ENCODE measurements at regions not wholly inside any gene's neighbourhood (a gene's known extent, or its start where the extent isn't known, plus 50 kb on each side); places are given as distances from the start of the nearest gene placed in this dataset.

DNA sequence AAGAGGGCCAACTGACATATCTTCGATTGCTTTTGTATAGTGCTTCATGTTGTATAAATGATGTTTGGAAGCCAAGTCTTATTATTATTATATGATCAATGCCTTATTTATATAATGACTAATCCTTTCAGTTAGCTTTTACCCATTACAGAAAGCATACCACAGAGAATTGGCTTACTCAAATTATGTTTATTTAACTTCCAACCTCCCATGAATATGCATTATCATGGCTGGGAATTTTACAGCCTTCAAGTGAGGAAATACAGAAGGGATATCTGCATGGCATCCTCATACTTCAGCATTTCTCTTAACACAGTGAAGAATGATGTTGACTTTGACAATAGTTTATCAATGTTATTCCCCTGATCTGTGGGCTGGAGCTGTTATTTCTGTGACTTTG, 225.9 kb upstream of the GAP43 start:
- intact Hi-C loops (cut with DNase I), result no loop called here
- no peak overlapping the region for H3K4me3 ChIP-seq
- DNase-seq (no peak), ATAC-seq (no peak)
- H3K36me3 ChIP-seq (replicated peaks in 1 of 2; ENCODE audit: insufficient read depth in 1 of 2, low read depth in 2 of 2), result no peaks in the 10 kb centered on the region
- WGBS, 2 donors, result 63 to 69% methylated on average over 1 of the region's 1 CpG
- TF ChIP-seq POLR2A (IDR thresholded peaks at IDR 0.05), result no peak
- H3K4me1 ChIP-seq, result no peaks in the 10 kb centered on the region
- H3K9me3 ChIP-seq, result no peaks in the 10 kb centered on the region
- no peak overlapping the region for H3K27ac ChIP-seq
- no peaks in the 10 kb centered on the region for H3K27me3 ChIP-seq

DNA sequence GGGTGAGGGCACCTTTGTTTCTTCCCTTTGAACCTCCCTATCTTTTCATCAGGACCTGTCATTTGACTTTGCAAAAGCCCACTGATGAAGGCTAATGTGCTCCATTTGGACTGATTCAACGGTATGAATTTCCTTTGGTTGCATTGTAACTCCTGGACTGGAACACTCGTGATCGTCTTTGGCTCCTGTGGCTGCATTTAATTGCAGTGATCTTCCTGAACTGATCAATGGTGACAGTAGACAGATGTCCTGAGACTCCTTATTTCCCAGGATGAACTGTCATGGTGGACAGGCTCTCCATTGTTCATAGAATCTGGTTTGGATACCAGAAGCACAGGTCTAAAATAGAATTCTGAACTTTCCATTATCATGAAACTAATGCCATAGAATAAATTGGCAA, 224.8 kb upstream of the GAP43 start:
- Histone ChIP-seq H3K27me3 (no peaks in the 10 kb centered on the region), H3K36me3 (replicated peaks in 1 of 2; ENCODE audit: insufficient read depth in 1 of 2, low read depth in 2 of 2) (no peaks in the 10 kb centered on the region), H3K4me3 (no peak overlapping the region), H3K27ac (no peak overlapping the region), H3K4me1 (no peaks in the 10 kb centered on the region), H3K9me3 (no peaks in the 10 kb centered on the region)
- ATAC-seq, result no peak
- intact Hi-C loops (cut with DNase I), result no loop called here
- no peak for DNase-seq
- 81 to 83% methylated on average over 3 of the region's 3 CpGs for WGBS, 2 donors
- TF ChIP-seq CTCF (IDR thresholded peaks at IDR 0.05) (no peak), POLR2A (IDR thresholded peaks at IDR 0.05) (no peak)

- H3K36me3 ChIP-seq (replicated peaks in 1 of 2; ENCODE audit: insufficient read depth in 1 of 2, low read depth in 2 of 2), result no peaks in the 10 kb centered on the region
- DNase-seq (no peak), ATAC-seq (no peak)
- H3K27ac ChIP-seq, result no peak overlapping the region
- no peaks in the 10 kb centered on the region for H3K4me1 ChIP-seq
- H3K9me3 ChIP-seq, result no peaks in the 10 kb centered on the region
- H3K27me3 ChIP-seq, result no peaks in the 10 kb centered on the region
- TF ChIP-seq CTCF (IDR thresholded peaks at IDR 0.05) (no peak), POLR2A (IDR thresholded peaks at IDR 0.05) (no peak)
- WGBS, 2 donors, result 69 to 75% methylated on average over 4 of the region's 4 CpGs
- intact Hi-C loops (cut with DNase I), result no loop called here
- H3K4me3 ChIP-seq, result no peak overlapping the region
Observed at GRCh38 chr3:115399750-115400149, 223.6 kb upstream of the GAP43 start.

GRCh38 chr3:115401298-115401697, 222.0 kb upstream of the GAP43 start:
- TF ChIP-seq POLR2A (IDR thresholded peaks at IDR 0.05) (no peak), CTCF (IDR thresholded peaks at IDR 0.05) (no peak)

GRCh38 chr3:115401851-115402501, 221.3 kb upstream of the GAP43 start:
- DNase-seq, result no peak
- Histone ChIP-seq H3K4me1 (no peaks in the 10 kb centered on the region), H3K27ac (no peak overlapping the region), H3K36me3 (replicated peaks in 1 of 2; ENCODE audit: insufficient read depth in 1 of 2, low read depth in 2 of 2) (no peaks in the 10 kb centered on the region), H3K27me3 (no peaks in the 10 kb centered on the region), H3K9me3 (no peaks in the 10 kb centered on the region), H3K4me3 (no peak overlapping the region)
- no peak for ATAC-seq
- TF ChIP-seq CTCF (IDR thresholded peaks at IDR 0.05) (no peak), POLR2A (IDR thresholded peaks at IDR 0.05) (no peak)
- 77 to 91% methylated on average over 1 of the region's 1 CpG for WGBS, 2 donors
- intact Hi-C loops (cut with DNase I), result no loop called here

More at GRCh38 chr3:115401298-115401697, 222.0 kb upstream of the GAP43 start:
- H3K4me3 ChIP-seq, result no peak overlapping the region
- H3K9me3 ChIP-seq, result no peaks in the 10 kb centered on the region
- ATAC-seq (no peak), DNase-seq (no peak)
- H3K27ac ChIP-seq, result no peak overlapping the region
- H3K27me3 ChIP-seq, result no peaks in the 10 kb centered on the region
- H3K36me3 ChIP-seq (replicated peaks in 1 of 2; ENCODE audit: insufficient read depth in 1 of 2, low read depth in 2 of 2), result no peaks in the 10 kb centered on the region
- 83 to 85% methylated on average over 2 of the region's 2 CpGs for whole genome bisulfite sequencing, 2 donors
- no peaks in the 10 kb centered on the region for H3K4me1 ChIP-seq
- intact Hi-C loops (cut with DNase I), result no loop called here
